NT2/D1 (cell line): ENCODE measurements at regions not wholly inside any gene's neighbourhood (a gene's known extent, or its start where the extent isn't known, plus 50 kb on each side); places are given as distances from the start of the nearest gene placed in this dataset.
"Not testable (repeated sequence)": the region's sequence is repeated elsewhere in the genome, so short reads cannot be mapped to it uniquely, and the experiment has no call there.

ENCODE experiments used
- YY1 ChIP-seq: IDR thresholded peaks from 2 replicates; pipeline ENCODE4 v1.6.1; 2011; ENCODE audit not compliant: insufficient read length, insufficient read depth
- ZNF274 ChIP-seq: IDR thresholded peaks from 2 replicates; pipeline ENCODE4 v1.6.1; 2011; ENCODE audit warnings: mild to moderate bottlenecking, low read depth, low read length

- TF ChIP-seq YY1, ZNF274: not testable (repeated sequence)
Observed at GRCh38 chr2:128519028-128519427, 200.4 kb upstream of the HS6ST1 start.
